HepG2 (cell line): ENCODE measurements at regions not wholly inside any gene's neighbourhood (a gene's known extent, or its start where the extent isn't known, plus 50 kb on each side); places are given as distances from the start of the nearest gene placed in this dataset.

Source experiments
- ATAC-seq: fragments of 200-7000 bp; cut with Tn5 transposase; 3 replicates; pipeline ENCODE4 v1.9.1; 2020; ENCODE audit warnings: mild to moderate bottlenecking, moderate library complexity
- BruUV-seq: library from RNA; stranded (reverse); fragments of 400-500 nt; replicated peaks from 2 replicates; lab custom pipeline; 2021; lab: Mats Ljungman, UMichigan
- CTCF ChIA-PET: fragments of 300-600 bp; formaldehyde crosslinking; extraction: SDS; loops from one replicate; lab custom pipeline; 2021; ENCODE audit warnings: low total read pairs, inconsistent platforms, low intra/inter-chr PET ratio; lab: Yijun Ruan, JAX
- POLR2A ChIA-PET: fragments of 350-600 bp; sonication (Branson Sonifier 250); formaldehyde crosslinking; loops from one replicate; lab custom pipeline; 2020; ENCODE audit warnings: antibody characterized with exemption, inconsistent platforms; lab: Yijun Ruan, JAX
- DNase-seq: peaks from one replicate; pipeline ENCODE4 v3.0.0-alpha.2; 2015; ENCODE audit warnings: low spot score
- FAIRE-seq: peaks from 3 replicates; lab custom pipeline; 2011; peaks lifted over from hg19 to GRCh38; lab: Jason Lieb, UNC
- H2AFZ ChIP-seq: one replicate; pipeline ENCODE4 v1.6.1; 2011; ENCODE audit warnings: low read length, inconsistent platforms
- H3K27ac ChIP-seq: fragments of 300-600 bp; 3 replicates; pipeline ENCODE4 v1.8.0; 2011; ENCODE audit warnings: mixed run types, mild to moderate bottlenecking, mixed read lengths, low read length, inconsistent platforms; ENCODE audit not compliant: insufficient read depth; ENCODE audit errors: extremely low read length
- H3K27me3 ChIP-seq, 2 experiments: fragments of 200-600 bp in 1 of 2; 2 replicates in 1 of 2; 3 replicates in 1 of 2; pipeline versions ENCODE4 v1.6.0 to v1.8.0; 2011; ENCODE audit warnings: low read length in 2 of 2, mild to moderate bottlenecking in 2 of 2, moderate library complexity in 2 of 2, inconsistent platforms in 1 of 2; ENCODE audit not compliant: insufficient read depth in 2 of 2, control insufficient read depth in 1 of 2
- H3K36me3 ChIP-seq, 2 experiments: fragments of 200-600 bp in 1 of 2; replicated peaks in 1 of 2; 2 replicates in 1 of 2; 3 replicates in 1 of 2; pipeline versions ENCODE4 v1.5.1 to v1.8.0; 2011; ENCODE audit warnings: low read length in 2 of 2, inconsistent platforms in 1 of 2; ENCODE audit not compliant: insufficient read depth in 2 of 2, control insufficient read depth in 1 of 2
- H3K4me1 ChIP-seq: 2 replicates; pipeline ENCODE4 v1.5.1; 2012; ENCODE audit warnings: low read length, inconsistent platforms; ENCODE audit not compliant: insufficient read depth
- H3K4me2 ChIP-seq: 2 replicates; pipeline ENCODE4 v1.6.0; 2011; ENCODE audit warnings: low read depth, low read length, inconsistent platforms
- H3K4me3 ChIP-seq, 3 experiments: fragments of 200-600 bp in 1 of 3; sonication (generic), shearing (Covaris generic) in 1 of 3; replicated peaks in 1 of 3; 2 replicates each; pipeline ENCODE4 v1.5.1; 2011 to 2016; ENCODE audit warnings: low read length in 3 of 3, inconsistent platforms in 2 of 3, low read depth in 2 of 3, mild to moderate bottlenecking in 2 of 3, control low read depth in 1 of 3, mixed read lengths in 1 of 3; ENCODE audit not compliant: insufficient read depth in 1 of 3
- H3K79me2 ChIP-seq: one replicate; pipeline ENCODE4 v1.6.1; 2011; ENCODE audit warnings: low read length, inconsistent platforms; ENCODE audit not compliant: insufficient read depth
- H3K9ac ChIP-seq: 2 replicates; pipeline ENCODE4 v1.6.0; 2011; ENCODE audit warnings: mild to moderate bottlenecking, low read depth, low read length, inconsistent platforms; ENCODE audit not compliant: insufficient read depth
- H3K9me3 ChIP-seq: 2 replicates; pipeline ENCODE4 v1.5.1; 2012; ENCODE audit warnings: mild to moderate bottlenecking, low read length
- H4K20me1 ChIP-seq: 2 replicates; pipeline ENCODE4 v1.6.0; 2011; ENCODE audit warnings: inconsistent platforms, mild to moderate bottlenecking, low read length, moderate library complexity; ENCODE audit not compliant: insufficient read depth
- AHR ChIP-seq: IDR thresholded peaks from 2 replicates; pipeline ENCODE4 v1.6.1; 2018; ENCODE audit warnings: missing genetic modification reagents, missing compliant biosample characterization
- ATF7 ChIP-seq, 2 experiments: fragments of 450-650 bp in 1 of 2; sonication (generic) in 1 of 2; formaldehyde crosslinking in 1 of 2; IDR thresholded peaks; 2 replicates each; pipeline versions ENCODE4 v1.4.0 to v1.6.1; 2016 to 2020; ENCODE audit warnings: antibody characterized with exemption in 1 of 2, mild to moderate bottlenecking in 1 of 2, missing genetic modification reagents in 1 of 2
- BCL6 ChIP-seq: IDR thresholded peaks from 2 replicates; pipeline ENCODE4 v1.6.1; 2016; ENCODE audit warnings: missing genetic modification reagents, missing compliant biosample characterization
- CHCHD3 ChIP-seq: sonication (generic); formaldehyde crosslinking; IDR thresholded peaks from 2 replicates; pipeline ENCODE4 v1.8.0; 2022; ENCODE audit warnings: mild to moderate bottlenecking, missing genetic modification reagents, moderate library complexity
- DMAP1 ChIP-seq: IDR thresholded peaks from 2 replicates; pipeline ENCODE4 v1.6.1; 2016
- HOXA5 ChIP-seq: sonication (generic); formaldehyde crosslinking; IDR thresholded peaks from 2 replicates; pipeline ENCODE4 v1.4.0; 2020; ENCODE audit warnings: missing genetic modification reagents
- NFKB2 ChIP-seq: sonication (generic); formaldehyde crosslinking; IDR thresholded peaks from 2 replicates; pipeline ENCODE4 v1.4.0; 2020; ENCODE audit warnings: missing genetic modification reagents, borderline replicate concordance
- PRMT3 ChIP-seq: sonication (generic); formaldehyde crosslinking; IDR thresholded peaks from 2 replicates; pipeline ENCODE4 v1.8.1; 2022; ENCODE audit warnings: low read depth, mild to moderate bottlenecking, moderate library complexity, missing genetic modification reagents, borderline replicate concordance
- ZFP37 ChIP-seq: sonication (generic); formaldehyde crosslinking; IDR thresholded peaks from 2 replicates; pipeline ENCODE4 v1.4.0; 2020; ENCODE audit warnings: missing genetic modification reagents, borderline replicate concordance
- ZKSCAN1 ChIP-seq: fragments of 150-350 bp; IDR thresholded peaks from 2 replicates; pipeline ENCODE4 v1.6.1; 2014; ENCODE audit warnings: low read length
- ZKSCAN8 ChIP-seq: IDR thresholded peaks from 2 replicates; pipeline ENCODE4 v1.6.1; 2016; ENCODE audit warnings: borderline replicate concordance, missing genetic modification reagents, missing compliant biosample characterization
- ZNF20 ChIP-seq: sonication (generic); formaldehyde crosslinking; IDR thresholded peaks from 2 replicates; pipeline ENCODE4 v1.4.0; 2020; ENCODE audit warnings: mild to moderate bottlenecking, moderate library complexity, missing genetic modification reagents
- ZNF264 ChIP-seq: sonication (generic); formaldehyde crosslinking; IDR thresholded peaks from 2 replicates; pipeline ENCODE4 v1.4.0; 2020; ENCODE audit warnings: missing genetic modification reagents
- ZNF33A ChIP-seq: sonication (generic); formaldehyde crosslinking; IDR thresholded peaks from 2 replicates; pipeline ENCODE4 v1.5.1; 2020; ENCODE audit warnings: missing genetic modification reagents, mild to moderate bottlenecking, moderate library complexity, borderline replicate concordance
- ZNF382 ChIP-seq: sonication (generic); formaldehyde crosslinking; IDR thresholded peaks from 2 replicates; pipeline ENCODE4 v1.5.0; 2020; ENCODE audit warnings: missing genetic modification reagents, mild to moderate bottlenecking, borderline replicate concordance
- ZSCAN21 ChIP-seq: sonication (generic); formaldehyde crosslinking; IDR thresholded peaks from 2 replicates; pipeline ENCODE4 v1.8.0; 2022; ENCODE audit warnings: mild to moderate bottlenecking, missing genetic modification reagents, moderate library complexity, borderline replicate concordance
- WGBS: methylation state at CpG from one replicate; pipeline ENCODE4 v1.1.6; 2017; ENCODE audit warnings: low lambda C conversion rate; 5-methylcytosine and 5-hydroxymethylcytosine counted together
- in situ Hi-C: cut with HindIII; loops from 2 replicates; pipeline ENCODE4 v1.10.0; 2017; ENCODE audit warnings: low pct_unique_long_range_greater_than_20kb; ENCODE audit not compliant: extremely low pct_ligation_motif_present
- intact Hi-C: fragments of 100-400 bp; cut with micrococcal nuclease; formaldehyde crosslinking; loops from one replicate; pipeline ENCODE4 v1.10.0; 2022; ENCODE audit not compliant: unreplicated experiment
- TF ChIP-seq, protein P1 (sequence below): sonication (generic); formaldehyde crosslinking; IDR thresholded peaks from 2 replicates; pipeline ENCODE4 v1.4.0; 2020; ENCODE audit warnings: missing genetic modification reagents
- TF ChIP-seq, protein P2 (sequence below): sonication (generic); formaldehyde crosslinking; IDR thresholded peaks from 2 replicates; pipeline ENCODE4 v1.9.0; 2021; ENCODE audit warnings: missing genetic modification reagents, borderline replicate concordance
- TF ChIP-seq, protein P3 (sequence below): sonication (generic); formaldehyde crosslinking; IDR thresholded peaks from 2 replicates; pipeline ENCODE4 v1.5.0; 2020; ENCODE audit warnings: mild to moderate bottlenecking, missing genetic modification reagents

DNA sequence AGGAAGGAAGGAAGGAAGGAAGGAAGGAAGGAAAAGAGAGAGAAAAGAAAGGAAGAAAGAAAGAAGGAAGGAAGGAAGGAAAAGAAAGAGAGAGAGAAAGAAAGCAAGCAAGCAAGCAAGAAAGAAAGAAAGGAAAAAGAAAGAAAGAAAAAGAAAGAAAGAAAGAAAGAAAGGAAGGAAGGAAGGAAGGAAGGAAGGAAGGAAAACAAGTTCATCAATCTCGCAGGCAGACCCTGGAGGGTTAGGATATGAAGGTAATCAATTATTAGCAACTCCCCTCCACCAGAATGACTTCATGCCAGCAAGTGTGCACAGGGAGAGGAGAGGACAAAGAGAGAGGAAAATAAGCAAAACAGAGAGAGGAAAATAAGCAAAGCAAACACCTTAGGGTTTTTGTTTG is 80.2 kb downstream of the MTNR1A start:
- no peaks in the 10 kb centered on the region for H3K4me1 ChIP-seq
- H3K27ac ChIP-seq = no peak overlapping the region
- DNase-seq (no peak), ATAC-seq (no peak), FAIRE-seq (no peak)
- CTCF ChIA-PET = no interaction called here
- H3K27me3 ChIP-seq = peaks cover 1 to 3% of the 10 kb centered on the region in 2 experiments; a peak in 1 of 5 replicates
- H4K20me1 ChIP-seq = no peaks in the 10 kb centered on the region; the same call in 1 of the 2 replicates
- H3K4me3 ChIP-seq = no peak overlapping the region
- H2AFZ ChIP-seq = no peak overlapping the region
- no TSS peak for BruUV-seq
- H3K36me3 ChIP-seq = no peaks in the 10 kb centered on the region
- no peak overlapping the region for H3K4me2 ChIP-seq
- no peak overlapping the region for H3K9ac ChIP-seq
- no peaks in the 10 kb centered on the region for H3K9me3 ChIP-seq
- POLR2A ChIA-PET = no interaction called here
- TF ChIP-seq ZFP37 (CRISPR knock-in tag) (no peak), PRMT3 (CRISPR knock-in tag) (no peak), AHR (CRISPR knock-in tag) (no peak), DMAP1 (CRISPR knock-in tag) (no peak), ZNF33A (CRISPR knock-in tag) (no peak), BCL6 (CRISPR knock-in tag) (no peak), ZNF382 (CRISPR knock-in tag) (no peak), HOXA5 (CRISPR knock-in tag) (no peak), ATF7 (IDR thresholded peaks at IDR 0.05) (no peak), ATF7 (CRISPR knock-in tag; IDR thresholded peaks at IDR 0.05) (no peak), CHCHD3 (no peak), ZSCAN21 (CRISPR knock-in tag) (no peak), NFKB2 (no peak), ZNF264 (CRISPR knock-in tag) (no peak), ZKSCAN1 (no peak), ZNF20 (no peak), ZKSCAN8 (CRISPR knock-in tag) (no peak)
- TF ChIP-seq, protein P1, sequence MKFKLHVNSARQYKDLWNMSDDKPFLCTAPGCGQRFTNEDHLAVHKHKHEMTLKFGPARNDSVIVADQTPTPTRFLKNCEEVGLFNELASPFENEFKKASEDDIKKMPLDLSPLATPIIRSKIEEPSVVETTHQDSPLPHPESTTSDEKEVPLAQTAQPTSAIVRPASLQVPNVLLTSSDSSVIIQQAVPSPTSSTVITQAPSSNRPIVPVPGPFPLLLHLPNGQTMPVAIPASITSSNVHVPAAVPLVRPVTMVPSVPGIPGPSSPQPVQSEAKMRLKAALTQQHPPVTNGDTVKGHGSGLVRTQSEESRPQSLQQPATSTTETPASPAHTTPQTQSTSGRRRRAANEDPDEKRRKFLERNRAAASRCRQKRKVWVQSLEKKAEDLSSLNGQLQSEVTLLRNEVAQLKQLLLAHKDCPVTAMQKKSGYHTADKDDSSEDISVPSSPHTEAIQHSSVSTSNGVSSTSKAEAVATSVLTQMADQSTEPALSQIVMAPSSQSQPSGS (CRISPR knock-in tag) = no peak
- TF ChIP-seq, protein P2, sequence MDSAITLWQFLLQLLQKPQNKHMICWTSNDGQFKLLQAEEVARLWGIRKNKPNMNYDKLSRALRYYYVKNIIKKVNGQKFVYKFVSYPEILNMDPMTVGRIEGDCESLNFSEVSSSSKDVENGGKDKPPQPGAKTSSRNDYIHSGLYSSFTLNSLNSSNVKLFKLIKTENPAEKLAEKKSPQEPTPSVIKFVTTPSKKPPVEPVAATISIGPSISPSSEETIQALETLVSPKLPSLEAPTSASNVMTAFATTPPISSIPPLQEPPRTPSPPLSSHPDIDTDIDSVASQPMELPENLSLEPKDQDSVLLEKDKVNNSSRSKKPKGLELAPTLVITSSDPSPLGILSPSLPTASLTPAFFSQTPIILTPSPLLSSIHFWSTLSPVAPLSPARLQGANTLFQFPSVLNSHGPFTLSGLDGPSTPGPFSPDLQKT (CRISPR knock-in tag) = no peak
- TF ChIP-seq, protein P3, sequence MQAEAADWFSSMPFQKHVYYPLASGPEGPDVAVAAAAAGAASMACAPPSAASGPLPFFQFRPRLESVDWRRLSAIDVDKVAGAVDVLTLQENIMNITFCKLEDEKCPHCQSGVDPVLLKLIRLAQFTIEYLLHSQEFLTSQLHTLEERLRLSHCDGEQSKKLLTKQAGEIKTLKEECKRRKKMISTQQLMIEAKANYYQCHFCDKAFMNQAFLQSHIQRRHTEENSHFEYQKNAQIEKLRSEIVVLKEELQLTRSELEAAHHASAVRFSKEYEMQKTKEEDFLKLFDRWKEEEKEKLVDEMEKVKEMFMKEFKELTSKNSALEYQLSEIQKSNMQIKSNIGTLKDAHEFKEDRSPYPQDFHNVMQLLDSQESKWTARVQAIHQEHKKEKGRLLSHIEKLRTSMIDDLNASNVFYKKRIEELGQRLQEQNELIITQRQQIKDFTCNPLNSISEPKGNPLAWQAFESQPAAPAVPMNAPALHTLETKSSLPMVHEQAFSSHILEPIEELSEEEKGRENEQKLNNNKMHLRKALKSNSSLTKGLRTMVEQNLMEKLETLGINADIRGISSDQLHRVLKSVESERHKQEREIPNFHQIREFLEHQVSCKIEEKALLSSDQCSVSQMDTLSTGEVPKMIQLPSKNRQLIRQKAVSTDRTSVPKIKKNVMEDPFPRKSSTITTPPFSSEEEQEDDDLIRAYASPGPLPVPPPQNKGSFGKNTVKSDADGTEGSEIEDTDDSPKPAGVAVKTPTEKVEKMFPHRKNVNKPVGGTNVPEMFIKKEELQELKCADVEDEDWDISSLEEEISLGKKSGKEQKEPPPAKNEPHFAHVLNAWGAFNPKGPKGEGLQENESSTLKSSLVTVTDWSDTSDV (CRISPR knock-in tag) = no peak
- TF ChIP-seq, all 625 proteins: peak for 0
- in situ Hi-C loops (no loop called here), intact Hi-C loops (no loop called here)
- WGBS = 32% methylated on average over 1 of the region's 1 CpG
- no peaks in the 10 kb centered on the region for H3K79me2 ChIP-seq
